GM12878 (cell line): ENCODE measurements at regions not wholly inside any gene's neighbourhood (a gene's known extent, or its start where the extent isn't known, plus 50 kb on each side); places are given as distances from the start of the nearest gene placed in this dataset.

Experiments used
- ATAC-seq: fragments of 200-7000 bp; cut with Tn5 transposase; 3 replicates; pipeline ENCODE4 v1.9.1; 2020; ENCODE audit warnings: mild to moderate bottlenecking, moderate library complexity
- BruUV-seq: library from RNA; stranded (reverse); fragments of 400-500 nt; replicated peaks from 2 replicates; lab custom pipeline; 2021; lab: Mats Ljungman, UMichigan
- CTCF ChIA-PET: fragments of 300-600 bp; sonication (Branson Sonifier 250); formaldehyde crosslinking; extraction: SDS; loops from one replicate; lab custom pipeline; 2021; ENCODE audit warnings: inconsistent platforms; lab: Yijun Ruan, JAX
- POLR2A ChIA-PET: fragments of 350-600 bp; formaldehyde crosslinking; extraction: SDS; loops from one replicate; lab custom pipeline; 2021; ENCODE audit warnings: inconsistent platforms; lab: Charles Lee
- RAD21 ChIA-PET: fragments of 300-600 bp; sonication (Branson Sonifier 250); formaldehyde crosslinking; loops from one replicate; lab custom pipeline; 2023; ENCODE audit warnings: antibody characterized with exemption; ENCODE audit not compliant: unreplicated experiment; lab: Charles Lee
- SMC1A ChIA-PET: fragments of 300-600 bp; sonication (Branson Sonifier 250); formaldehyde crosslinking; loops from one replicate; lab custom pipeline; 2023; ENCODE audit not compliant: unreplicated experiment, uncharacterized antibody; lab: Charles Lee
- DNase-seq: peaks from one replicate; pipeline ENCODE4 v3.0.0-alpha.2; 2011; ENCODE audit warnings: low read depth, low spot score
- FAIRE-seq: peaks from 3 replicates; lab custom pipeline; 2011; peaks lifted over from hg19 to GRCh38; lab: Jason Lieb, UNC
- H2AFZ ChIP-seq: 2 replicates; pipeline ENCODE4 v1.6.0; 2011; ENCODE audit warnings: low read depth, low read length, control low read depth; ENCODE audit not compliant: control insufficient read depth
- H3K27ac ChIP-seq: 2 replicates; pipeline ENCODE4 v1.5.1; 2011; ENCODE audit warnings: control low read depth; ENCODE audit not compliant: control insufficient read depth, insufficient read depth
- H3K27me3 ChIP-seq, 2 experiments: replicated peaks in 1 of 2; 2 replicates each; pipeline versions ENCODE4 v1.6.0 to v1.6.1; 2011; ENCODE audit warnings: low read length in 1 of 2; ENCODE audit not compliant: control insufficient read depth in 2 of 2, insufficient read depth in 2 of 2
- H3K36me3 ChIP-seq, 2 experiments: 2 replicates each; pipeline ENCODE4 v1.5.1; 2011; ENCODE audit warnings: low read length in 1 of 2; ENCODE audit not compliant: control insufficient read depth in 2 of 2, insufficient read depth in 2 of 2
- H3K4me1 ChIP-seq: 2 replicates; pipeline ENCODE4 v1.6.1; 2011; ENCODE audit warnings: mild to moderate bottlenecking, low read length, moderate library complexity, mixed read lengths; ENCODE audit not compliant: control insufficient read depth, insufficient read depth
- H3K4me2 ChIP-seq: 2 replicates; pipeline ENCODE4 v1.6.0; 2011; ENCODE audit warnings: control low read depth; ENCODE audit not compliant: control insufficient read depth, insufficient read depth
- H3K4me3 ChIP-seq: fragments of 200-600 bp; sonication (generic); 2 replicates; pipeline ENCODE4 v1.5.1; 2016
- H3K79me2 ChIP-seq: 2 replicates; pipeline ENCODE4 v1.6.0; 2011; ENCODE audit warnings: low read length; ENCODE audit not compliant: control insufficient read depth, insufficient read depth
- H3K9ac ChIP-seq: 2 replicates; pipeline ENCODE4 v1.8.0; 2011; ENCODE audit warnings: low read length, control low read depth, mixed read lengths; ENCODE audit not compliant: control insufficient read depth, insufficient read depth
- H3K9me3 ChIP-seq: replicated peaks from 3 replicates; pipeline ENCODE4 v1.5.1; 2011; ENCODE audit warnings: mild to moderate bottlenecking, low read length; ENCODE audit not compliant: control insufficient read depth, insufficient read depth
- H4K20me1 ChIP-seq: 2 replicates; pipeline ENCODE4 v1.6.0; 2011; ENCODE audit not compliant: control insufficient read depth, insufficient read depth
- BRCA1 ChIP-seq: IDR thresholded peaks from 2 replicates; pipeline ENCODE4 v1.6.1; 2011; ENCODE audit warnings: low read depth, low read length, improper control_type of control experiment
- CHD2 ChIP-seq: IDR thresholded peaks from 2 replicates; pipeline ENCODE4 v1.6.1; 2011; ENCODE audit warnings: low read depth, low read length, improper control_type of control experiment, borderline replicate concordance
- HDAC6 ChIP-seq: fragments of 200-600 bp; sonication (generic); IDR thresholded peaks from one replicate; pipeline ENCODE4 v1.8.0; 2017; ENCODE audit warnings: antibody characterized with exemption; ENCODE audit not compliant: unreplicated experiment
- IRF3 ChIP-seq: fragments of 450-650 bp; IDR thresholded peaks from 2 replicates; pipeline ENCODE4 v1.6.1; 2014; ENCODE audit warnings: mild to moderate bottlenecking
- JUND ChIP-seq: IDR thresholded peaks from 2 replicates; pipeline ENCODE4 v1.6.1; 2012; ENCODE audit warnings: low read depth, mild to moderate bottlenecking, low read length, improper control_type of control experiment, moderate library complexity
- NBN ChIP-seq: fragments of 450-650 bp; IDR thresholded peaks from 2 replicates; pipeline ENCODE4 v1.6.1; 2016
- NFYB ChIP-seq: IDR thresholded peaks from 2 replicates; pipeline ENCODE4 v1.6.1; 2011; ENCODE audit warnings: low read depth, mild to moderate bottlenecking, low read length, improper control_type of control experiment, moderate library complexity; ENCODE audit not compliant: insufficient read depth
- ZNF24 ChIP-seq: fragments of 450-650 bp; IDR thresholded peaks from 2 replicates; pipeline ENCODE4 v1.6.1; 2017; ENCODE audit warnings: antibody characterized with exemption, mild to moderate bottlenecking
- ZNF622 ChIP-seq: fragments of 450-650 bp; IDR thresholded peaks from 2 replicates; pipeline ENCODE4 v1.6.1; 2017; ENCODE audit warnings: mild to moderate bottlenecking, inconsistent platforms
- ZSCAN29 ChIP-seq: fragments of 450-650 bp; IDR thresholded peaks from 2 replicates; pipeline ENCODE4 v1.6.1; 2017; ENCODE audit warnings: mild to moderate bottlenecking, moderate library complexity
- WGBS: methylation state at CpG from one replicate; pipeline ENCODE4 v1.1.6; 2016; ENCODE audit warnings: low lambda C conversion rate; ENCODE audit not compliant: insufficient replicate concordance, insufficient coverage; ENCODE audit errors: missing lambda C conversion rate; 5-methylcytosine and 5-hydroxymethylcytosine counted together
- in situ Hi-C: fragments of 300-500 bp; cut with MboI; formaldehyde crosslinking; loops from 9 replicates; pipeline ENCODE4 v1.14.3; 2018; ENCODE audit warnings: mixed read lengths
- intact Hi-C: fragments of 100-400 bp; cut with micrococcal nuclease; formaldehyde crosslinking; loops from one replicate; pipeline ENCODE4 v1.14.2; 2022; ENCODE audit not compliant: unreplicated experiment
- TF ChIP-seq, protein P1 (sequence below): fragments of 450-650 bp; IDR thresholded peaks from 2 replicates; pipeline ENCODE4 v1.6.1; 2017; ENCODE audit warnings: mild to moderate bottlenecking, moderate library complexity

DNA sequence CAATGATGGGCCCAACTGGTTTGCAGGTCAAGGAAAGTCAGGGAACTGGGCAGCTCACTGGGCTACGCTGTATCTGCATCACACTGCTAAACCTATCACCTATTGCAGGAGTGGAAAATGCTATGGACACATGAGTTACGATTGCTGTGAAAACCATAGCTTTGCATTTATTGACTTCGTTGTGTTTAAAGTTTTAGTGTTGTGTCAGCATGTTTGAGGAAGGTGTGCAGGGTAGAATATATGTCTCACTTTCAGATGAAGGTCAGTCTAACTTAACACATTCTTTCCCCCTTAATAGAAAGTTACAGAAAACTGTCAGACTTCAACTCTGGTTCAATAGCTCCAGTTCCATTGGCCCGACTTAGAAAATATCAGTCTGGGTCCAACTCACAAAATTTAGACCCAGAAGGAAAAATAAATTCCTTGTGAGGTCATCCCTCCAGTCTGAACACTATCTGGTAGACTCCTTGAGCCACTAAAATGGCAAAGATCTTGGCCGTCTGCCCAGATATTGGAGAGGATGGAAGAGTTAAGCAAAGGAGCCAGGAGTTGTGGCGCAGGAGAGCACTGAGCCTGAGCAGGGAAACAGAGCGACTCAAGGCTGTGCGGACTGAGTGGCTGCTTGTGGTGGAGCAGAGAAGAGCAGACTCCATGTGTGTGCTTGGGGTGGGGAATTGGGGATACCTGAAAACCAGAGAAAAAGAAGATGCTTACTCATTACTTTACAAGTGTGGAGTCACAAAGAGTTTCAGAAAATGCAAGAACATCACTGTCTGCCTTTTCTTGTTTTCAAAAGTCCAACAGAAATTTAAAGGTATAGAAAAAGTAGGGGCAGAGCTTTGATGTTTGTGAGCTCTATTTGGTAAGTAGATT is 518.5 kb downstream of the FGF9 start:
- Histone ChIP-seq H2AFZ (no peak overlapping the region), H3K27me3 (no peaks in the 10 kb centered on the region), H3K27ac (no peak overlapping the region), H3K9me3 (no peaks in the 10 kb centered on the region; the same call in 2 of the 3 replicates), H3K4me2 (no peak overlapping the region), H3K36me3 (no peaks in the 10 kb centered on the region), H3K9ac (no peak overlapping the region), H3K79me2 (no peaks in the 10 kb centered on the region), H4K20me1 (no peaks in the 10 kb centered on the region), H3K4me3 (no peak overlapping the region), H3K4me1 (no peaks in the 10 kb centered on the region)
- TF ChIP-seq HDAC6: no peak
- no peak for TF ChIP-seq CHD2
- no peak for TF ChIP-seq NFYB
- TF ChIP-seq BRCA1: no peak
- TF ChIP-seq ZSCAN29: no peak
- no peak for TF ChIP-seq IRF3
- TF ChIP-seq, protein P1, sequence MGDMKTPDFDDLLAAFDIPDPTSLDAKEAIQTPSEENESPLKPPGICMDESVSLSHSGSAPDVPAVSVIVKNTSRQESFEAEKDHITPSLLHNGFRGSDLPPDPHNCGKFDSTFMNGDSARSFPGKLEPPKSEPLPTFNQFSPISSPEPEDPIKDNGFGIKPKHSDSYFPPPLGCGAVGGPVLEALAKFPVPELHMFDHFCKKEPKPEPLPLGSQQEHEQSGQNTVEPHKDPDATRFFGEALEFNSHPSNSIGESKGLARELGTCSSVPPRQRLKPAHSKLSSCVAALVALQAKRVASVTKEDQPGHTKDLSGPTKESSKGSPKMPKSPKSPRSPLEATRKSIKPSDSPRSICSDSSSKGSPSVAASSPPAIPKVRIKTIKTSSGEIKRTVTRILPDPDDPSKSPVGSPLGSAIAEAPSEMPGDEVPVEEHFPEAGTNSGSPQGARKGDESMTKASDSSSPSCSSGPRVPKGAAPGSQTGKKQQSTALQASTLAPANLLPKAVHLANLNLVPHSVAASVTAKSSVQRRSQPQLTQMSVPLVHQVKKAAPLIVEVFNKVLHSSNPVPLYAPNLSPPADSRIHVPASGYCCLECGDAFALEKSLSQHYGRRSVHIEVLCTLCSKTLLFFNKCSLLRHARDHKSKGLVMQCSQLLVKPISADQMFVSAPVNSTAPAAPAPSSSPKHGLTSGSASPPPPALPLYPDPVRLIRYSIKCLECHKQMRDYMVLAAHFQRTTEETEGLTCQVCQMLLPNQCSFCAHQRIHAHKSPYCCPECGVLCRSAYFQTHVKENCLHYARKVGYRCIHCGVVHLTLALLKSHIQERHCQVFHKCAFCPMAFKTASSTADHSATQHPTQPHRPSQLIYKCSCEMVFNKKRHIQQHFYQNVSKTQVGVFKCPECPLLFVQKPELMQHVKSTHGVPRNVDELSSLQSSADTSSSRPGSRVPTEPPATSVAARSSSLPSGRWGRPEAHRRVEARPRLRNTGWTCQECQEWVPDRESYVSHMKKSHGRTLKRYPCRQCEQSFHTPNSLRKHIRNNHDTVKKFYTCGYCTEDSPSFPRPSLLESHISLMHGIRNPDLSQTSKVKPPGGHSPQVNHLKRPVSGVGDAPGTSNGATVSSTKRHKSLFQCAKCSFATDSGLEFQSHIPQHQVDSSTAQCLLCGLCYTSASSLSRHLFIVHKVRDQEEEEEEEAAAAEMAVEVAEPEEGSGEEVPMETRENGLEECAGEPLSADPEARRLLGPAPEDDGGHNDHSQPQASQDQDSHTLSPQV: no peak
- TF ChIP-seq JUND: no peak
- no peak for TF ChIP-seq ZNF24
- TF ChIP-seq ZNF622: no peak
- no peak for TF ChIP-seq NBN
- ChIA-PET RAD21 (no interaction called here), CTCF (interaction anchor here (1.7 kb wide), 2 partner anchors 10 to 128 kb away, joined by 4 to 6 read pairs; no protein-coding TSS in a partner anchor), POLR2A (no interaction called here), SMC1A (interaction anchor here (0.9 to 2.2 kb wide), 5 partner anchors 10 to 574 kb away, joined by 3 to 8 read pairs (median 4); no protein-coding TSS in a partner anchor)
- 72% methylated on average over 8 of the region's 8 CpGs for WGBS
- in situ Hi-C loops (no loop called here), intact Hi-C loops (no loop called here)
- BruUV-seq: no TSS peak
- DNase-seq (no peak), FAIRE-seq (no peak), ATAC-seq (no peak)
